ENCODE measurements at regions not wholly inside any gene's neighbourhood (a gene's known extent, or its start where the extent isn't known, plus 50 kb on each side); places are given as distances from the start of the nearest gene placed in this dataset.

- DNase-seq (ENCODE audit: low read depth, low spot score) = no peak
Measured at GRCh38 chr2:129894616-129895015, 84.8 kb upstream of the RAB6C start.

- no peak for DNase-seq (ENCODE audit: low read depth, low spot score)
Measured at GRCh38 chr2:129895061-129895460, 84.4 kb upstream of the RAB6C start.

DNA sequence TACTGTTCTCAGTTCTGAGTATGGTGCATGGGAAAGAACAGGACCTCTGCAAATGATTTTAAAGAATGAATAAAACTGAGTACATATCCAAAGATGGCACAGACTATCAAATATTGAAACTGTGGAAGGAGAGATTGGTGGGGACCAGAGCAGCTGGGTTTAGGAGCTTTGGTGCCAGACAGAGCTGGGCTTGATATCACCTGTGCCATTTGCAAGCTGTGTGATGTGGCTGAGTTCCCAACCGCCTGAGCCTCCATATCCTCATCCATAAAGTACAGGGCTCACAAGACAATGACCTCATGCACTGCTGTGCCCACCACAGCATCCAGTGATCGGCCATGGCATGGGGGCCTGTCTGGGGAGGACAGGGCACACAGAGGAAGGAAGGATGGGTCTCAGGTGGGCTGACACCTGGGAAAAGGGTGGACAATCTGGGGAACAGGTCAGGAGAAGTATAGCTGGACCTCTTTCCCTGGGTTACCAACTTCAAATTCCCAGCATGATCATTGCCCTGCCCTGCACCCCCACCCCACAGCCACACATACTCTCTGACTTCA is 83.9 kb upstream of the RAB6C start:
- DNase-seq (ENCODE audit: low read depth, low spot score) = no peak

GRCh38 chr2:129896226-129897100 is 83.0 kb upstream of the RAB6C start:
- no peak for DNase-seq (ENCODE audit: low read depth, low spot score)

DNA sequence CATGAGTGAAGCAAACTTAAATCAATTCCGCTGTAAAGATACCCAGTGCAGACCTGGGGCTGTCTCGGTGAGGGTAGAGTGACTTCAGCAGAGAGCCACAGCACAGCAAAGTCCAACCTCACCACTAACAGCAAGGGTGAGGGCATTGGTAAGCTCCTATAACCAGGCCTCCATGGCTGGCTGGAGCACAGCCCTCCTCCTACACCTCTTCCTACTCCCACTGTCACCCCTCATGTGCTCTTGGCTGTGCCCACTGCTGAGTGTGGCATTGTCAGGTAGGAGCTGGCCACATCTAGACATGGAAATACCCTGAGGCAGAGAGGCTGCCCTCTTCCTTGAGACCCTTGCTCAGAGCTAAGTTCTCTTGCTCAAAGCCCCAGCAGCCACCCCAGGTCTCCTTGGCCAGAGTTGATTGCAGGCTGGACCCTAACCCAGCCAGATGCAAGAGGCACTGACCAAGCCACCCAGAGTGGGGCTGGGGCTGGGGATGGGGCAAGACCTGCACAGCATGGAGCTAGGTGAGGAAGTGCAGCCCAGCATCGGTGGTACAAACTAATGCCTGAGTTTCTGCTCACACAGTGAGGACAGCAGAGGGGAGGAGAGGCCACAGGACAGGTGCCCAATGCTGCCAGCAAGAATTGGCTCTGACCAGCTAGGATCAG is 77.6 kb upstream of the RAB6C start:
- DNase-seq (ENCODE audit: low read depth, low spot score) = no peak

GRCh38 chr2:129902731-129903585 is 76.5 kb upstream of the RAB6C start:
- no peak for DNase-seq (ENCODE audit: low read depth, low spot score)

DNA sequence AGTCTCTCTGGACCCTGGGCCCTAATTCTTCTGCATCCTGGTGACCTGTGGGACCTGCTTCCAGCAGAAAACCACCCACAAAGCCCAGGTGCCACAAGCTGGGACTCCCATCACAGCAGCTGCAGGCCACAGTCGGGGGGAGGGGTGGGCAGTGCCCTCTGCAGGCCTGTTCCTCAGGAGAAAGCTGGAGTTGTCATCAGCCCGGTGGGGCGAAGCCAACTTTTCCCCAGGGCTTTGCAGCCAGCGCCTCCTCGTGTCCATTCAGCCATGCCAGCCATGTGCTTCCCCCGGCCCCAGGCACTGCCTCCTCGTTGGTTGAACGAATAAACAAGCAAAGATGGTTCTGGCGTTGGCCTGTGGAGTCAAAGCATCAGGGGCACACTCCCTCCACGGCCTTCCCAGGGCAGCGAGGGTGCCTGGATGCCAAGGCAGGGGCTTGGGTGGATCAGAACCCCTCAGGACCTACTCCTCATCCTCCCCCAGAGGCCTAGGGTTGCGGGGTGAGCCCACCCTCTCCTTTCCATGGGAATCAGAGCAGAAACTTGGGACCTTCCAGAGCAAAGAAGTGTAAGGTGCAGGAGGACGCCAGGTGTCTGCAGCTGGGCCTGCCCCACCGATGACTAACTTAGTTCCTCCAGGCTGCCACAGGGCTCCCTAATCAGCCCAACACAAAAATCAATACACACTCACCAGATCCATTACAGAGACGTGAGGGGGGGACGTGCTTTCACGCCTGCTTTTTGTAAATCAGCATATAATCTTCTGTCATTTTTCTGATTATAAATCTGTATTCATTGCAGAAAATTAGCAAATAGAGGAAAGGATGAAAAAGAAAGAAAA is 75.7 kb upstream of the RAB6C start:
- DNase-seq (ENCODE audit: low read depth, low spot score) = no peak

DNA sequence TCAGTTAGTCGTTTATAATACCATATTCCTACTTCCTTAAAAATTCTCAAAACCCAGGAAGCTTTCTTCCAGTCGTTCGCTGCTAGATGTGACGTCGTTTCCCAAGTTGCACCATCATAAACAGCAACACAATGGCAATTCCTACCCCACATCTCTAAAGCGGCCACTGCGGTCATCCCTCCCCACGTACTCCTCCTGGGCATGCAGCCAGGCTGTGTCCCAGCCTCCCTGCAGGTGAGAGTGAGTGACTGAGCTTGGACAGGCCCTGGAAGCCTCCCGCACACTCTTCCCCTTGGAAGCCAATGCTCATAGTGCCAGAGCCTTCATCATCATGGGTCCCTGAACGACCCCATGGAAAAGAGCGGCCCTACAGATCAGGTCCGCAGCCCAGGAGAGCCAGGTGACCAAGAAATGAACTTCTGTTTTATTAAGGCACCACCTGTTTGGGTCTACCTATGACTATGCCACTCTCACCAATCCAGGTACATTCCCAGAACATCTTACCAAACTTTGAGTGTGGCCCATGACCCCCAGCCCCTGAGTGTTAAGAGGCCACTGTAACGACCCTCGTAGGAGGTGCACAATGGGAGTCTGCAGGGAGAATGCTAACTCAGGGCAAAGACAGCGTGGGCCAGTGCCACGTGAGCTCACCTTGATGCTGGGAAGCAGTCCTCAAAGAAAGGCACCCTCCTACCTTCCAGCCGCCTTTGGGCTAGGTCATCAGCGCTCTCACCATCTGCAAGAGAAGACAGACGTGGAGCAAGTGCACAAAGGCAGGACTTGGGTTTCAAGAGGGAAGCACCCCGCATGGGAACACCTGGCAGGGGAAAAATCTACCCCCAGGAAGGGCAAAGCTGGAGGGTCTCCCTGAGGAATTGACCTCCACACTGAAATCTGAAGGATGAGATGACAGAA is 74.7 kb upstream of the RAB6C start:
- no peak for DNase-seq (ENCODE audit: low read depth, low spot score)

DNA sequence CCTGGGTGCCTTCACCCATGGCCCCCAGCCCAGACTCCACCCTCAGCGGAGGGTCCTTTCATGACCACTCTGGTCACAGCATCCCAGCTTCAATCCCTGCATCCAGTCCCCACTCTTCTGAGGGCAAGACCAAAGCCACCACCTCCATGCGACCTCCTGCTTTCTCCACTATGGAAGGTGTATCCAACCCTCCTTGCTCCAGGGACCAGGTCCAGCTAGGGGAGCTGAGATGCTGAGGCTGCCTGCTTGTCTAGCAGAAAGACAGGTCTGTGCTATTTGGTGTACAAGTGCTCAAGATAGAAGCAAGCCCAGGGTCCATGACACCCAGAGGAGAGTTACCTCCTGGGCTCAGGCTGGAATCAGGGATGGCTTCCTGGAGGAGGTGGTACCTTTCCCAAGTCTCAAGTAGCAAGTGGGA is 73.8 kb upstream of the RAB6C start:
- DNase-seq (ENCODE audit: low read depth, low spot score) = no peak

GRCh38 chr2:129906139-129906860 is 73.2 kb upstream of the RAB6C start:
- DNase-seq (ENCODE audit: low read depth, low spot score) = no peak

DNA sequence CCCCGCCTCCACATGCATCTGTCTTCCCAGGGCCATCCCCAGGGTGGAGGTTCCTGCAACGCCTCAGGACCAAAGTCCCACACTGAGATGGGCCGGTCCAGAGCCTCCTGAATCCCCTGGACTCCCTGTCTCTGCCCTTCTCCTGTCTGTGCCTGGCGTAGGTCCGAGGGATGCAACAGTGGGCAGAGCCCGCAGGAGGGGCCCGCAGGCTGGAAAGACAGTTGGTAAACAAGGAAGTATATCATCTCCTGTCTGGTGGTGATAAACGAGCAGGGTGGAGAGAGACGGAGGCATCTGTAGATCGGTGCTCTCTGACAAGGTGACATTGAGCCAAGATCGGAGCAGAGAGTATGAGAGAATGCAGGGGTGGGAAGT is 72.6 kb upstream of the RAB6C start:
- DNase-seq (ENCODE audit: low read depth, low spot score) = no peak

DNA sequence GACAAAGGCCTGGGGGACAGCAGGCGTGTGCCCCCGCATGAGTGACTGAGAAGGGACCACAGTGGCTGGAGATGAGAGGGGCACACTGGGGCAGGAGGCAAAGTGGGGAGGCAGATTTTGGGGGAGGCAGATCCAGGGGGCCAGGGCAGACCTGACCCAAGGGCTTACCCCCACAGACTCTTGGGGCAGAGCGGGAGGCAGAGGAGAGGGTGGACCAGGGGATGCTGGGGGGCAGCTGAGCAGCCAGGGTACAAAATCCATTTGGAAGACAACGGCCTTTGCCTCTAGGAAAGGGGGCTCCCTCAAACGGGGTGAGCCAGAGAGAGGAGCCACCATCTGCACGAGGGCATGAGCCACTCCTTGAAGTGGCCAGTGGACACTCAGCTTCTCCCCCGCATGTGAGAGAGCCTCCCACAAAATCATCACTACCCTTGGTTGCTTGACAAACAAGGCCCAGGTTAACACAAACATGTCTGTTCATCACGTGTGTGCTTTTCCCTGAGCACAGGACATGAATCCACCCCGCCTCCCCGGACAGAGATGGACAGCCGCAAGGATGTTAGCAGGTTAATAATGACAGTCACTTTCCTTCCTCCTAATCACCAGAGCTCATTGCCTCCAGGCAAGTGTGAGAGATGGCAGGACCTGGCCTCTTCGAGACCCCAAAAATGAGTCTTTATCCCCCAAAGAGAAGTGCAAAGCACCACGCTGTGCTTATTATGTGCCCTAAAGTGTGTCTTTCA is 72.0 kb upstream of the RAB6C start:
- DNase-seq (ENCODE audit: low read depth, low spot score) = no peak

- no peak for DNase-seq (ENCODE audit: low read depth, low spot score)
Measured at GRCh38 chr2:129908721-129909373, 70.6 kb upstream of the RAB6C start.

- no peak for DNase-seq (ENCODE audit: low read depth, low spot score)
Measured at GRCh38 chr2:129909651-129910418, 69.6 kb upstream of the RAB6C start.

DNA sequence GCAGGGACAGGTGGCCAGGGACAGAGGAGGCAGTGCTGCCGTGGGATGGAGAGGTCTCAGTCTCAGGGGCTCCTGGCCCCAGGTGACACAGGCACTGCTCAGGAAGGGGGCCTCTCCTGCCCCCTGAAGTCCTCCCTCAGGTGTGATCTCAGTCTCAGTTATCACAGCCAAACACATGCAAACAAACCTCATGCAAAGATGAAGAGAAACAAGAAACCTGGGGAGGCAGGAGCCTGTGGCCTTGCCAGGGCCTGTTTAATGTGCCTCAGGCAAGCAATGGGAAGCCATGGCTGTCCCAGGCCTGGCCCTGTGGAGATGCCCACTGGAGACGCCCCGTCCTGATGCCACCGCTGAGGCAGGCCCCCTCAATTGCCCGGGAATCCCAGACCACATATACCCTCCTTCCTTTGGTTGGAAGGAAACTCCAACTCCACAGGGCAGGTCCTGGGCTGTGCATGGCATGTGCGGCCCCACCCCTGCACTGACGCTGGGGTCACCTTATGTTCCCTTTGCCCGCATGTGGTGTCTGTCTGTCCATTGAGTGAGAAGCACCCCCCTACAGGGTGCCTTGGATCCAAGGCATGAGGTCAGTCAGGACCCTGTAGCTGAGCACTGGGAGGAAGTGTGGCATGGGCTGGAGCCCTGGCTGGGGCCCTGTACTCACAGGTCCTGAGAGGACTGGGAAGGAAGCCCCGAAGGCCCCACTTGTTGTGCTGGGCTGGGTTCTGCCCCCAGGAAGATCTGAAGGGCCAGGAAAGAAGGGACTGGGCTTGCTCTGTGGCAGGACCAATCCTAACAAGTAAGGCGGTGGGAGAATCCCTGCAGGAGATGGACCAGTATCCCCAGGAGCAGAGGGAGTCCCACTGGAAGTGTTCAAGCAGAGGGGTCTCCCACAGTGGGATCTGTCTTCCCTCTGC is 68.8 kb upstream of the RAB6C start:
- DNase-seq (ENCODE audit: low read depth, low spot score) = no peak
